ENCODE measurements at regions not wholly inside any gene's neighbourhood (a gene's known extent, or its start where the extent isn't known, plus 50 kb on each side); places are given as distances from the start of the nearest gene placed in this dataset.
A peak's percentile ranks its signal among the peaks of the same experiment; 100 is the strongest.

DNA sequence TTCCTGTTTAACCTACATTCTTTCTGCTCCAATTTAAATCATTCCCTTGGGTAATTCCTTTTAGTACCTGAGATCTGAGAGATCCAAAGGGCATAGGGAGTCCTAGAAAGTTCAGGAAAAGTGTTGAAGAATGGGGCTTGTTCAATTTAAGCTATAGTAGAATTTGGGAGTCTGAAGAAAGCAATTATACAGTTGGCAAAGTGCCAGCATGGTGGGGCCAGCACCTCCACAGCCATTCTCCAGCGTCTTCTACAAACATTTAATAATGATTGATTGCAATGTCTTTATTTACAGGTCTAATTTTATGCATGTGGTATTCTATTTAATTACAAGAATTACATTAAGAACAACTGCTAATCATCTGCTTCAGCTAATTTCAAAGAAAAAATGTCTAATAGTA, 957.7 kb upstream of the GYPC start:
- no peak for DNase-seq (ENCODE audit: low spot score)
- CTCF ChIA-PET (ENCODE audit: low intra/inter-chr PET ratio, low total read pairs) = no interaction called here
- Histone ChIP-seq H3K4me3 (replicated peaks in 1 of 3; ENCODE audit: insufficient read depth in 1 of 3, low read depth in 2 of 3, low read length in 3 of 3) (no peak overlapping the region), H3K27ac (ENCODE audit: extremely low read length, insufficient read depth, low read length) (no peak overlapping the region), H3K9ac (ENCODE audit: insufficient read depth, low read depth, low read length) (no peak overlapping the region), H3K4me1 (ENCODE audit: insufficient read depth, low read length) (no peaks in the 10 kb centered on the region), H3K27me3 (ENCODE audit: control insufficient read depth in 1 of 2, insufficient read depth in 2 of 2, low read length in 2 of 2) (no peaks in the 10 kb centered on the region), H4K20me1 (ENCODE audit: insufficient read depth, low read length) (no peaks in the 10 kb centered on the region), H2AFZ (ENCODE audit: low read length) (no peak overlapping the region), H3K9me3 (ENCODE audit: low read length) (no peaks in the 10 kb centered on the region; the same call in 1 of the 2 replicates), H3K79me2 (ENCODE audit: insufficient read depth, low read length) (no peaks in the 10 kb centered on the region), H3K36me3 (replicated peaks in 1 of 2; ENCODE audit: control insufficient read depth in 1 of 2, insufficient read depth in 2 of 2, low read length in 2 of 2) (no peaks in the 10 kb centered on the region), H3K4me2 (ENCODE audit: low read depth, low read length) (no peak overlapping the region)
- no peak for FAIRE-seq
- in situ Hi-C loops (cut with HindIII; ENCODE audit: extremely low pct_ligation_motif_present, low pct_unique_long_range_greater_than_20kb) (no loop called here), intact Hi-C loops (cut with micrococcal nuclease; ENCODE audit: unreplicated experiment) (no loop called here)
- TF ChIP-seq ZNF468 (CRISPR knock-in tag; IDR thresholded peaks at IDR 0.05) (no peak), HCFC1 (IDR thresholded peaks at IDR 0.05; ENCODE audit: low read depth, low read length) (no peak), LCORL (IDR thresholded peaks at IDR 0.05) (peak; percentile 84), LCORL (CRISPR knock-in tag; IDR thresholded peaks at IDR 0.05) (no peak)
- POLR2A ChIA-PET = no interaction called here
- WGBS (ENCODE audit: low lambda C conversion rate) = 0% methylated on average over 1 of the region's 1 CpG
- BruUV-seq (replicated peaks) = no TSS peak
- no peak for ATAC-seq

- Histone ChIP-seq H3K9ac (ENCODE audit: insufficient read depth, low read depth, low read length) (no peak overlapping the region), H3K4me1 (ENCODE audit: insufficient read depth, low read length) (no peaks in the 10 kb centered on the region), H4K20me1 (ENCODE audit: insufficient read depth, low read length) (no peaks in the 10 kb centered on the region), H2AFZ (ENCODE audit: low read length) (no peak overlapping the region), H3K4me2 (ENCODE audit: low read depth, low read length) (no peak overlapping the region), H3K9me3 (ENCODE audit: low read length) (peaks cover 2% of the 10 kb centered on the region), H3K36me3 (replicated peaks in 1 of 2; ENCODE audit: control insufficient read depth in 1 of 2, insufficient read depth in 2 of 2, low read length in 2 of 2) (no peaks in the 10 kb centered on the region), H3K27me3 (ENCODE audit: control insufficient read depth in 1 of 2, insufficient read depth in 2 of 2, low read length in 2 of 2) (no peaks in the 10 kb centered on the region), H3K79me2 (ENCODE audit: insufficient read depth, low read length) (no peaks in the 10 kb centered on the region), H3K4me3 (replicated peaks in 1 of 3; ENCODE audit: insufficient read depth in 1 of 3, low read depth in 2 of 3, low read length in 3 of 3) (no peak overlapping the region), H3K27ac (ENCODE audit: extremely low read length, insufficient read depth, low read length) (no peak overlapping the region)
- BruUV-seq (replicated peaks) = no TSS peak
- peak; percentile 44; the same call in 1 of the 2 replicates for TF ChIP-seq MAFF (IDR thresholded peaks at IDR 0.05; ENCODE audit: low read depth, low read length)
- TF ChIP-seq NFE2L2 (IDR thresholded peaks at IDR 0.05; ENCODE audit: low read length) = peak; percentile 84
- TF ChIP-seq PCBP2 (optimal IDR thresholded peaks at IDR 0.05; ENCODE audit: low read depth, low read length, poor library complexity, severe bottlenecking) = no peak
- TF ChIP-seq MAFK (conservative IDR thresholded peaks at IDR 0.05 in 1 of 2, IDR thresholded peaks at IDR 0.05 in 1 of 2; ENCODE audit: low read length in 2 of 2) = peak; percentile 43 to 71; a peak in 3 of 4 replicates
- ATAC-seq (no peak), DNase-seq (ENCODE audit: low spot score) (no peak), FAIRE-seq (no peak)
- CTCF ChIA-PET (ENCODE audit: low intra/inter-chr PET ratio, low total read pairs) = no interaction called here
- intact Hi-C loops (cut with micrococcal nuclease; ENCODE audit: unreplicated experiment) (no loop called here), in situ Hi-C loops (cut with HindIII; ENCODE audit: extremely low pct_ligation_motif_present, low pct_unique_long_range_greater_than_20kb) (no loop called here)
- WGBS (ENCODE audit: low lambda C conversion rate) = 10% methylated on average over 2 of the region's 2 CpGs
- POLR2A ChIA-PET = no interaction called here
Measured at GRCh38 chr2:125701070-125701469, 954.9 kb upstream of the GYPC start.

All from HepG2 (cell line).